A673 (cell line): ENCODE measurements at regions not wholly inside any gene's neighbourhood (a gene's known extent, or its start where the extent isn't known, plus 50 kb on each side); places are given as distances from the start of the nearest gene placed in this dataset.

Experiments
- BruUV-seq: library from RNA; stranded (reverse); fragments of 400-500 nt; replicated peaks from 2 replicates; lab custom pipeline; 2021; lab: Mats Ljungman, UMichigan
- CTCF ChIA-PET: fragments of 300-600 bp; sonication (Branson Sonifier 250); formaldehyde crosslinking; loops from one replicate; lab custom pipeline; 2022; ENCODE audit warnings: antibody characterized with exemption; lab: Charles Lee
- POLR2A ChIA-PET: fragments of 300-600 bp; sonication (Branson Sonifier 250); formaldehyde crosslinking; loops from one replicate; lab custom pipeline; 2022; ENCODE audit warnings: antibody characterized with exemption; ENCODE audit not compliant: low non-redundant PET; lab: Charles Lee
- DNase-seq: peaks from one replicate; pipeline ENCODE4 v3.0.0-alpha.2; 2015; ENCODE audit warnings: low spot score
- H3K27ac ChIP-seq: fragments of 200-600 bp; sonication (generic); 2 replicates; pipeline ENCODE4 v1.5.1; 2016; ENCODE audit warnings: mixed run types, low read depth, mild to moderate bottlenecking, mixed read lengths, antibody characterized with exemption, low read length; ENCODE audit not compliant: poor library complexity, severe bottlenecking
- H3K27me3 ChIP-seq: fragments of 200-600 bp; sonication (generic); replicated peaks from 2 replicates; pipeline ENCODE4 v1.6.1; 2017; ENCODE audit warnings: mixed run types, low read depth, mild to moderate bottlenecking, mixed read lengths, antibody characterized with exemption, low read length; ENCODE audit not compliant: insufficient read depth, poor library complexity
- H3K36me3 ChIP-seq: fragments of 200-600 bp; sonication (generic); 2 replicates; pipeline ENCODE4 v1.6.1; 2016; ENCODE audit warnings: mixed run types, mild to moderate bottlenecking, mixed read lengths, antibody characterized with exemption, low read length; ENCODE audit not compliant: insufficient read depth, poor library complexity, severe bottlenecking
- H3K4me1 ChIP-seq: fragments of 200-600 bp; sonication (generic); 2 replicates; pipeline ENCODE4 v1.6.1; 2017; ENCODE audit warnings: mixed run types, mild to moderate bottlenecking, mixed read lengths, antibody characterized with exemption, low read length; ENCODE audit not compliant: insufficient read depth, poor library complexity, severe bottlenecking
- H3K4me3 ChIP-seq: fragments of 200-600 bp; sonication (generic); 2 replicates; pipeline ENCODE4 v1.5.1; 2016; ENCODE audit warnings: low read depth, mixed run types, mild to moderate bottlenecking, mixed read lengths, low read length; ENCODE audit not compliant: poor library complexity, severe bottlenecking
- H3K9me3 ChIP-seq: fragments of 200-600 bp; sonication (generic); 2 replicates; pipeline ENCODE4 v1.6.1; 2016; ENCODE audit warnings: mixed run types, low read depth, mild to moderate bottlenecking, mixed read lengths, antibody characterized with exemption, low read length; ENCODE audit not compliant: poor library complexity, severe bottlenecking
- EZH2 ChIP-seq: fragments of 200-600 bp; sonication (generic); IDR thresholded peaks from 2 replicates; pipeline ENCODE4 v1.6.1; 2017; ENCODE audit warnings: borderline replicate concordance, low read depth, mild to moderate bottlenecking, mixed read lengths, antibody characterized with exemption, low read length; ENCODE audit not compliant: poor library complexity, severe bottlenecking
- intact Hi-C: fragments of 100-400 bp; cut with micrococcal nuclease; formaldehyde crosslinking; loops from one replicate; pipeline ENCODE4 v1.10.0; 2022; ENCODE audit not compliant: unreplicated experiment
- TF ChIP-seq, protein P1 (sequence below): fragments of 300-800, 200-600 bp; sonication (generic); conservative IDR thresholded peaks from 2 replicates; pipeline ENCODE4 v1.5.1; 2017; ENCODE audit warnings: low read depth, mild to moderate bottlenecking, antibody characterized with exemption, low read length, moderate library complexity, mixed read lengths

DNA sequence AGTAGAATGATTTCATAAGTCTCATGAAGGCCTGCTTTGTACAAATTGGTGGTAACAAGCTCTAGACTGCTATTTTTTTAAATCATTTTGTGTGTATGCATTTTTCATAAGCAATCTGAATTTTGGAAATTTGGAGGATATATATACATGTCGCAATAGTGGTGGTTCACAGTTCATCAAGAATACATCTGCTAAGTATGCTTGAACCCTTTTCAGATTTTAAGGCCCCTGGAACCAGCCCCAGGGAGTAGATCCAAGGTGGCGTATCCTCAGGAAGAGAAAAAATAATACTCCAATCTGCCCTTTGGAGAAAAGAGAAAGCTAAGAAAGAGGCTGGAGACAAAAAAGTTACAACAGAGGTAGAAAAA, 141.6 kb downstream of the HINT1 start:
- POLR2A ChIA-PET: no interaction called here
- no peak for TF ChIP-seq EZH2
- TF ChIP-seq, protein P1, sequence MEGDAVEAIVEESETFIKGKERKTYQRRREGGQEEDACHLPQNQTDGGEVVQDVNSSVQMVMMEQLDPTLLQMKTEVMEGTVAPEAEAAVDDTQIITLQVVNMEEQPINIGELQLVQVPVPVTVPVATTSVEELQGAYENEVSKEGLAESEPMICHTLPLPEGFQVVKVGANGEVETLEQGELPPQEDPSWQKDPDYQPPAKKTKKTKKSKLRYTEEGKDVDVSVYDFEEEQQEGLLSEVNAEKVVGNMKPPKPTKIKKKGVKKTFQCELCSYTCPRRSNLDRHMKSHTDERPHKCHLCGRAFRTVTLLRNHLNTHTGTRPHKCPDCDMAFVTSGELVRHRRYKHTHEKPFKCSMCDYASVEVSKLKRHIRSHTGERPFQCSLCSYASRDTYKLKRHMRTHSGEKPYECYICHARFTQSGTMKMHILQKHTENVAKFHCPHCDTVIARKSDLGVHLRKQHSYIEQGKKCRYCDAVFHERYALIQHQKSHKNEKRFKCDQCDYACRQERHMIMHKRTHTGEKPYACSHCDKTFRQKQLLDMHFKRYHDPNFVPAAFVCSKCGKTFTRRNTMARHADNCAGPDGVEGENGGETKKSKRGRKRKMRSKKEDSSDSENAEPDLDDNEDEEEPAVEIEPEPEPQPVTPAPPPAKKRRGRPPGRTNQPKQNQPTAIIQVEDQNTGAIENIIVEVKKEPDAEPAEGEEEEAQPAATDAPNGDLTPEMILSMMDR: no peak
- DNase-seq: no peak
- Histone ChIP-seq H3K4me3 (no peak overlapping the region), H3K9me3 (no peaks in the 10 kb centered on the region), H3K36me3 (no peaks in the 10 kb centered on the region), H3K27me3 (peaks cover 4% of the 10 kb centered on the region), H3K4me1 (no peaks in the 10 kb centered on the region), H3K27ac (no peak overlapping the region)
- BruUV-seq: no TSS peak
- intact Hi-C loops: no loop called here
- CTCF ChIA-PET: no interaction called here

- DNase-seq: no peak
- BruUV-seq: no TSS peak
- CTCF ChIA-PET: no interaction called here
- no peak overlapping the region for H3K4me3 ChIP-seq
- H3K36me3 ChIP-seq: no peaks in the 10 kb centered on the region
- H3K27me3 ChIP-seq: peaks cover 4% of the 10 kb centered on the region
- H3K9me3 ChIP-seq: no peaks in the 10 kb centered on the region
- H3K27ac ChIP-seq: no peak overlapping the region
- intact Hi-C loops: no loop called here
- POLR2A ChIA-PET: no interaction called here
- no peak for TF ChIP-seq EZH2
- TF ChIP-seq, protein P1: no peak
- H3K4me1 ChIP-seq: no peaks in the 10 kb centered on the region
These were observed 142.1 kb downstream of the HINT1 start for GRCh38 chr5:131022811-131023497.

DNA sequence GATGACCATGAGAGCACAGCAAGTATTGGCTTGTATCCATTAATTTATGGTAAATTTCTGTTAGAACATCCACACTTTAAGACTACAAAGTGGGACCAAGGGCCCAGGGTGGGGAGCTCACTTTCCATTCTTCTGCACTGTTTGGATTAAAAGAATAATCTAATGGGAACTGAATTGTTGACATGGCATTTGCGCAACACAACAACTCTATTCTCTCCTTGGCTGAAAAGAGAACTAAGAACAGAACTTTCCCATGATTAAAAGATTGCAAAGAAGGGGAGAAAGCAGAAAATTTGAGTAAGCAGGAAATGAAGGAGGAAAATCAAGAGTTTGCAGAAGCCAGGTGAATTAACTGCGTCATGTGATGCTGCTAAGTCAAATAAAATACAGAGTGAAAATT, 143.4 kb downstream of the HINT1 start:
- Histone ChIP-seq H3K27ac (no peak overlapping the region), H3K9me3 (no peaks in the 10 kb centered on the region), H3K27me3 (peaks cover 4% of the 10 kb centered on the region), H3K4me1 (no peaks in the 10 kb centered on the region), H3K36me3 (no peaks in the 10 kb centered on the region), H3K4me3 (no peak overlapping the region)
- ChIA-PET CTCF (no interaction called here), POLR2A (no interaction called here)
- no peak for DNase-seq
- no peak for TF ChIP-seq EZH2
- TF ChIP-seq, protein P1: no peak
- intact Hi-C loops: no loop called here
- no TSS peak for BruUV-seq
